Colonic mucosa (tissue), 4 donors: ENCODE measurements at regions not wholly inside any gene's neighbourhood (a gene's known extent, or its start where the extent isn't known, plus 50 kb on each side); places are given as distances from the start of the nearest gene placed in this dataset.

Source experiments
- DNase-seq: peaks from one replicate; pipeline ENCODE4 v3.0.0-alpha.2; 2020
- H3K27ac ChIP-seq: fragments of 200-600 bp; one replicate; pipeline ENCODE4 v1.8.0; 2021
- H3K27me3 ChIP-seq: fragments of 200-600 bp; one replicate; pipeline ENCODE4 v1.8.0; 2021
- H3K36me3 ChIP-seq: fragments of 200-600 bp; one replicate; pipeline ENCODE4 v1.8.0; 2021
- H3K4me1 ChIP-seq: fragments of 200-600 bp; one replicate; pipeline ENCODE4 v1.8.0; 2021; ENCODE audit warnings: mild to moderate bottlenecking
- H3K4me3 ChIP-seq: fragments of 200-600 bp; one replicate; pipeline ENCODE4 v1.8.0; 2021
- H3K9ac ChIP-seq, 2 donors: one replicate each; pipeline ENCODE4 v1.7.0; 2013; ENCODE audit warnings: control low read depth in 2 of 2, low read depth in 2 of 2, low read length in 2 of 2
- H3K9me3 ChIP-seq: fragments of 200-600 bp; one replicate; pipeline ENCODE4 v1.8.0; 2021
- intact Hi-C: fragments of 100-400 bp; cut with DNase I; formaldehyde crosslinking; loops from one replicate; pipeline ENCODE4 v1.14.1; 2022
- TF ChIP-seq, protein P1 (sequence below): fragments of 200-600 bp; IDR thresholded peaks from one replicate; pipeline ENCODE4 v1.8.0; 2022; ENCODE audit warnings: antibody characterized with exemption, mild to moderate bottlenecking
- donor health status: healthy.
- donor health status: DM: no; HTN: no; CAD: no.
- donor health status: DM: no; HTN: no; CAD: no.

DNA sequence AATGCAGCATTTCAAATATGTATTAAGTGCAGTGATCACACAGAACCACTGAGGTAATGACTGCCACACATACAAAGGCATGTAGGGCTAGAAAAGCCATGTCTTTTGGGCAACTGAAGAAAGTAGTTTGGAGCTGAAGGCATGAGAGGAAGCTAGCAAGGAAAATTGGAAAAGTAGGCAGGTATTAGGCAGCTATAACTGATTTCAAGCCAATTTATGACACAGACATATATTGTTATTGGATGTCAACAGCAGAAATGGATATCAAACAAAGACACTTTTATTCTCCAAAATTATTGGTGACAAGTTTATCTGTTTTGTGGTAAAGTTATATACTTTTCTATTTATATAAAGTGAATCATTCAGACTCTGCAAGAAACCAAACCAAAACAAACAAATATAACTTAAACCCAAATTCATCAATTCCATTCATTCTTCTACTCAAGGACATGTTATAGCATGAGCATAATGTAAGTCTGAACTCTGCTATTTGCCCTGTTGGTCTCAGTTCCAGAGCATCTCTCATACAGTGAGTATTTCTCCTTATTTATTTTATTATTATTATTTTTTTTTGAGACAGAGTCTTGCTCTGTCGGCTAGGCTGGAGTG lies 307.4 kb upstream of the COL8A1 start:
- H3K4me3 ChIP-seq: no peak overlapping the region
- intact Hi-C loops: no loop called here
- H3K9ac ChIP-seq: no peak overlapping the region
- no peak for DNase-seq
- no peaks in the 10 kb centered on the region for H3K27me3 ChIP-seq
- no peaks in the 10 kb centered on the region for H3K36me3 ChIP-seq
- no peaks in the 10 kb centered on the region for H3K4me1 ChIP-seq
- no peak overlapping the region for H3K27ac ChIP-seq
- H3K9me3 ChIP-seq: no peaks in the 10 kb centered on the region
- TF ChIP-seq, protein P1, sequence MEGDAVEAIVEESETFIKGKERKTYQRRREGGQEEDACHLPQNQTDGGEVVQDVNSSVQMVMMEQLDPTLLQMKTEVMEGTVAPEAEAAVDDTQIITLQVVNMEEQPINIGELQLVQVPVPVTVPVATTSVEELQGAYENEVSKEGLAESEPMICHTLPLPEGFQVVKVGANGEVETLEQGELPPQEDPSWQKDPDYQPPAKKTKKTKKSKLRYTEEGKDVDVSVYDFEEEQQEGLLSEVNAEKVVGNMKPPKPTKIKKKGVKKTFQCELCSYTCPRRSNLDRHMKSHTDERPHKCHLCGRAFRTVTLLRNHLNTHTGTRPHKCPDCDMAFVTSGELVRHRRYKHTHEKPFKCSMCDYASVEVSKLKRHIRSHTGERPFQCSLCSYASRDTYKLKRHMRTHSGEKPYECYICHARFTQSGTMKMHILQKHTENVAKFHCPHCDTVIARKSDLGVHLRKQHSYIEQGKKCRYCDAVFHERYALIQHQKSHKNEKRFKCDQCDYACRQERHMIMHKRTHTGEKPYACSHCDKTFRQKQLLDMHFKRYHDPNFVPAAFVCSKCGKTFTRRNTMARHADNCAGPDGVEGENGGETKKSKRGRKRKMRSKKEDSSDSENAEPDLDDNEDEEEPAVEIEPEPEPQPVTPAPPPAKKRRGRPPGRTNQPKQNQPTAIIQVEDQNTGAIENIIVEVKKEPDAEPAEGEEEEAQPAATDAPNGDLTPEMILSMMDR: no peak

DNA sequence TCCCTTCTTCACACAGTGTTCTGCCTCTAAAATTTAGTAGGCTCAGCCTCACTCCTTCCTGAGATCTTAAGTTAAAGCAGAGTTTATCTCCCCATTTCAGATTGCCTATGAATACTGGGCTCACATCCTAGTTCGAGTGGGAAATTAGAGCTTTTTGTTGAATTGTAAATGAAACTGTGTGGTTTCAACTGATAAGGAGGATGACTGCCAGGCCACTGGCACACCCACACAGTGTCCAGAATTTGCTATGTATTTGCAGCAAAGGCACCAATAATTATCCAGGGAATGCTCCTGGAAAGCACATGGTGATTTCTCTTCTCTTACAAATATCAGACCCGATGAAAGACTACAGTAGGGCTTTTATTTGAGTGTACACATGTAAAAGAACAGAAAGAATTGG lies 308.1 kb upstream of the COL8A1 start:
- H3K36me3 ChIP-seq: no peaks in the 10 kb centered on the region
- no peak overlapping the region for H3K27ac ChIP-seq
- no peaks in the 10 kb centered on the region for H3K9me3 ChIP-seq
- H3K4me3 ChIP-seq: no peak overlapping the region
- H3K4me1 ChIP-seq: no peaks in the 10 kb centered on the region
- DNase-seq: no peak
- TF ChIP-seq, protein P1: no peak
- intact Hi-C loops: no loop called here
- no peaks in the 10 kb centered on the region for H3K27me3 ChIP-seq
- H3K9ac ChIP-seq: no peak overlapping the region

DNA sequence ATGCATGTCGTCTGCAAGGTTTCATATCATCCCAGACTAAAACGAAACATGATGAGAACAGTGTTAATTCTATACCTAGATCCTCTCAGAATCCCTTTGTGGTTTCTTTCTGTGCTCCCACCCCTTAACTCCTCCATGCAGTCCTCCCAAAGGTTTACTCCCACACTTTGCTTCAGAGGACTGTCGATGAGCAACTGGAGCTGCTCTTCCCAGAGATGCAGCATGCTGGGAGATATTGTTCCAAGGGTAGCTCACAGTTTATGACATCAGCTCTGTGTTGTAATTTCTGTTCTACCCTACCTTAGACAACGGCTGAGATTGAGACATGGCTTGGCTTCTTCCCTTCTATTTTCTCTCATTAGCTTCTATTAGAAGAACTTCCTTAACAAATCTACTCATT lies 313.0 kb upstream of the COL8A1 start:
- Histone ChIP-seq H3K27me3 (no peaks in the 10 kb centered on the region), H3K9ac (no peak overlapping the region), H3K4me3 (no peak overlapping the region), H3K27ac (no peak overlapping the region), H3K36me3 (no peaks in the 10 kb centered on the region), H3K9me3 (no peaks in the 10 kb centered on the region), H3K4me1 (no peaks in the 10 kb centered on the region)
- no peak for DNase-seq
- intact Hi-C loops: no loop called here
- TF ChIP-seq, protein P1: no peak

DNA sequence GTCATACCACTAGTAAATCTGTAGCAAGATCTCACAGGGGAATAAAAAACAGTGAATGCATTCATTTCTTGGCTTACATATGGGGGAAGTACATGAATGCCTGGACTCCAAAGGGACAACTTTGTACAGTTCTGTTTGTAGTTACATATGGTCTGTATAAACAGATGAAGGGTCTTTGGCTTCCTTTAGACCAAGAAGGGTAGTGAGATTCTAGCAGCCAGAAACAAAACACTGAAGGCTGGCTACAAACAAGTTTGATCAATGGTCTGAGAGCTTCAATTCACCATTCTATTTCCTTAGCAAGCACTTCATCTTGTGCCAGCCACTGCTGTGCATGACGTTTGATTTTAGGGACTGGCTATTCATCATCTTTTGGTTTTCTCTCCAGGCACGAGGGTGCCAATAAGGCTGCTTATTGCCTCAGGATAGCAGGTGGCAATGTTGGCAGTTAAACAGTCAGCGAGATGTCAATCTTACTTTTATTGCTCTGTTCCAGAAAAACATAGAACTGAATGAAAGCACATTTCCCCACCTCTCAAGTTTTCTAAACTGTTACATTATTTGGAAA lies 313.7 kb upstream of the COL8A1 start:
- intact Hi-C loops: no loop called here
- no peaks in the 10 kb centered on the region for H3K9me3 ChIP-seq
- H3K27ac ChIP-seq: no peak overlapping the region
- peak; percentile 22 for DNase-seq
- no peak overlapping the region for H3K4me3 ChIP-seq
- no peaks in the 10 kb centered on the region for H3K4me1 ChIP-seq
- no peaks in the 10 kb centered on the region for H3K27me3 ChIP-seq
- no peaks in the 10 kb centered on the region for H3K36me3 ChIP-seq
- TF ChIP-seq, protein P1: no peak
- no peak overlapping the region for H3K9ac ChIP-seq

DNA sequence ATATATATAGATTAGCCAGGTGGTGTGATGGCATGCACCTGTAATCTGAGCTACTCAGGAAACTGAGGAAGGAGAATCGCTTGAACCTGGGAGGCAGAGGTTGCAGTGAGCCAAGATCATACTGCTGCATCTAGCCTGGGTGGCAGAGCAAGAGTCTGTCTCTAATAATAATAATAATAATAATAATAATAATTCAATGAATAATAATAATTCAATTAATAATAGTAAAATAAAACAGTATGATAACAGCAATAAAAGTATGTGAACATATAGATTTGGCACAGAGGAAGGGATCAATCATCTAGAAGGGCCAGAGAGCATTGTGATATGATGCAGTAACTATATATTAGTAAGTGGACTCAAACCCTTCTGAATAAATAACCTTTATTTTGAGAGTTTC lies 314.5 kb upstream of the COL8A1 start:
- Histone ChIP-seq H3K9ac (no peak overlapping the region), H3K27ac (no peak overlapping the region), H3K4me1 (no peaks in the 10 kb centered on the region), H3K27me3 (no peaks in the 10 kb centered on the region), H3K9me3 (no peaks in the 10 kb centered on the region), H3K36me3 (no peaks in the 10 kb centered on the region), H3K4me3 (no peak overlapping the region)
- intact Hi-C loops: no loop called here
- TF ChIP-seq, protein P1: no peak
- DNase-seq: no peak
